Breast epithelium (tissue), 3 donors: ENCODE measurements at regions not wholly inside any gene's neighbourhood (a gene's known extent, or its start where the extent isn't known, plus 50 kb on each side); places are given as distances from the start of the nearest gene placed in this dataset.

Experiments
- CTCF ChIP-seq, 3 donors: fragments of 450-650 bp; IDR thresholded peaks; one replicate each; pipeline ENCODE4 v1.5.1; 2016 to 2017; ENCODE audit warnings: antibody characterized with exemption in 3 of 3, mild to moderate bottlenecking in 3 of 3, moderate library complexity in 3 of 3
- POLR2A ChIP-seq: fragments of 450-650 bp; IDR thresholded peaks from one replicate; pipeline ENCODE4 v1.6.1; 2016; ENCODE audit warnings: antibody characterized with exemption, mild to moderate bottlenecking, moderate library complexity
- POLR2AphosphoS5 ChIP-seq, 3 donors: sonication (generic); formaldehyde crosslinking; IDR thresholded peaks; one replicate each; pipeline ENCODE4 v1.6.1; 2017; ENCODE audit warnings: antibody characterized with exemption in 3 of 3

GRCh38 chr6:2447318-2447920 is 202.0 kb upstream of the GMDS start:
- no peak for TF ChIP-seq POLR2AphosphoS5 (IDR thresholded peaks at IDR 0.05)
- TF ChIP-seq CTCF (IDR thresholded peaks at IDR 0.05) = no peak
- no peak for TF ChIP-seq POLR2A
